IMR-90 (cell line): ENCODE measurements at regions not wholly inside any gene's neighbourhood (a gene's known extent, or its start where the extent isn't known, plus 50 kb on each side); places are given as distances from the start of the nearest gene placed in this dataset.

Experiments used
- ATAC-seq: fragments of 200-7000 bp; cut with Tn5 transposase; 2 replicates; pipeline ENCODE4 v1.9.1; 2020; ENCODE audit warnings: low read depth, mild to moderate bottlenecking, moderate library complexity
- BruUV-seq: library from RNA; stranded (reverse); fragments of 400-500 nt; replicated peaks from 2 replicates; lab custom pipeline; 2021; lab: Mats Ljungman, UMichigan
- CTCF ChIA-PET: fragments of 300-600 bp; formaldehyde crosslinking; extraction: SDS; loops from one replicate; lab custom pipeline; 2021; ENCODE audit warnings: antibody characterized with exemption; lab: Yijun Ruan, JAX
- POLR2A ChIA-PET: fragments of 300-600 bp; sonication (Branson Sonifier 250); formaldehyde crosslinking; loops from one replicate; lab custom pipeline; 2022; ENCODE audit warnings: antibody characterized with exemption; ENCODE audit not compliant: unreplicated experiment; lab: Charles Lee
- DNase-seq: peaks from one replicate; pipeline ENCODE4 v3.0.0; 2013
- H2AFZ ChIP-seq: replicated peaks from 2 replicates; pipeline ENCODE3; 2013; ENCODE audit warnings: low read length, mild to moderate bottlenecking; ENCODE audit not compliant: poor library complexity
- H2AK5ac ChIP-seq: 2 replicates; pipeline ENCODE4 v1.6.1; 2013; ENCODE audit warnings: low read depth, low read length, inconsistent platforms
- H2AK9ac ChIP-seq: replicated peaks from 2 replicates; pipeline ENCODE3; 2013; ENCODE audit warnings: mild to moderate bottlenecking, low read depth, low read length, moderate library complexity; ENCODE audit not compliant: poor library complexity
- H2BK120ac ChIP-seq: 2 replicates; pipeline ENCODE4 v1.6.1; 2013; ENCODE audit warnings: low read depth, low read length, inconsistent platforms
- H2BK15ac ChIP-seq: 3 replicates; pipeline ENCODE4 v1.6.1; 2013; ENCODE audit warnings: low read depth, low read length, inconsistent platforms
- H2BK20ac ChIP-seq: 2 replicates; pipeline ENCODE4 v1.6.1; 2013; ENCODE audit warnings: low read depth, mild to moderate bottlenecking, inconsistent platforms, low read length, moderate library complexity
- H2BK5ac ChIP-seq: 2 replicates; pipeline ENCODE4 v1.6.1; 2013; ENCODE audit warnings: mild to moderate bottlenecking, low read depth, low read length, inconsistent platforms; ENCODE audit not compliant: poor library complexity, severe bottlenecking
- H3K14ac ChIP-seq: replicated peaks from 2 replicates; pipeline ENCODE4 v1.6.1; 2013; ENCODE audit warnings: low read depth, low read length, inconsistent platforms
- H3K18ac ChIP-seq: 2 replicates; pipeline ENCODE4 v1.6.1; 2013; ENCODE audit warnings: low read depth, low read length, control low read depth
- H3K23ac ChIP-seq: 2 replicates; pipeline ENCODE4 v1.6.1; 2013; ENCODE audit warnings: low read depth, low read length, inconsistent platforms
- H3K27ac ChIP-seq: 2 replicates; pipeline ENCODE4 v1.5.1; 2013; ENCODE audit warnings: mild to moderate bottlenecking, control low read depth, low read length; ENCODE audit not compliant: insufficient read depth
- H3K27me3 ChIP-seq: 2 replicates; pipeline ENCODE4 v1.6.1; 2013; ENCODE audit warnings: low read length; ENCODE audit not compliant: control insufficient read depth, insufficient read depth
- H3K36me3 ChIP-seq: 2 replicates; pipeline ENCODE4 v1.6.1; 2013; ENCODE audit warnings: low read length, mixed read lengths; ENCODE audit not compliant: control insufficient read depth, insufficient read depth
- H3K4ac ChIP-seq: 2 replicates; pipeline ENCODE4 v1.6.1; 2013; ENCODE audit warnings: low read depth, low read length, inconsistent platforms
- H3K4me1 ChIP-seq: 2 replicates; pipeline ENCODE4 v1.6.1; 2013; ENCODE audit warnings: low read length, mixed read lengths; ENCODE audit not compliant: control insufficient read depth, insufficient read depth
- H3K4me2 ChIP-seq: 2 replicates; pipeline ENCODE4 v1.6.1; 2013; ENCODE audit warnings: low read depth, mild to moderate bottlenecking, control low read depth, low read length, moderate library complexity
- H3K4me3 ChIP-seq: 2 replicates; pipeline ENCODE4 v1.5.1; 2013; ENCODE audit warnings: low read depth, mild to moderate bottlenecking, control low read depth, low read length, moderate library complexity; ENCODE audit not compliant: insufficient read depth
- H3K56ac ChIP-seq: 2 replicates; pipeline ENCODE4 v1.6.1; 2013; ENCODE audit warnings: low read length, inconsistent platforms; ENCODE audit not compliant: insufficient read depth; ENCODE audit errors: extremely low read depth
- H3K79me1 ChIP-seq, 2 experiments: 2 replicates each; pipeline ENCODE4 v1.6.1; 2013; ENCODE audit warnings: low read length in 2 of 2, inconsistent platforms in 1 of 2, low read depth in 1 of 2
- H3K9ac ChIP-seq: 2 replicates; pipeline ENCODE4 v1.6.1; 2013; ENCODE audit warnings: low read depth, low read length, control low read depth
- H3K9me1 ChIP-seq: 2 replicates; pipeline ENCODE4 v1.6.1; 2013; ENCODE audit warnings: low read length, inconsistent platforms; ENCODE audit not compliant: insufficient read depth
- H3K9me3 ChIP-seq: 2 replicates; pipeline ENCODE4 v1.6.1; 2013; ENCODE audit warnings: low read length; ENCODE audit not compliant: control insufficient read depth, insufficient read depth
- H4K20me1 ChIP-seq: 2 replicates; pipeline ENCODE4 v1.6.1; 2013; ENCODE audit warnings: low read length, inconsistent platforms; ENCODE audit not compliant: insufficient read depth
- H4K5ac ChIP-seq: 2 replicates; pipeline ENCODE4 v1.6.1; 2013; ENCODE audit warnings: mild to moderate bottlenecking, low read depth, low read length, control low read depth
- H4K8ac ChIP-seq, 2 experiments: 2 replicates each; pipeline ENCODE4 v1.6.1; 2013; ENCODE audit warnings: low read depth in 2 of 2, low read length in 2 of 2, control low read depth in 1 of 2, inconsistent platforms in 1 of 2
- H4K91ac ChIP-seq: 2 replicates; pipeline ENCODE4 v1.6.1; 2013; ENCODE audit warnings: low read depth, low read length, inconsistent platforms; ENCODE audit not compliant: insufficient read depth
- CHD1 ChIP-seq: IDR thresholded peaks from 2 replicates; pipeline ENCODE4 v1.6.1; 2012; ENCODE audit warnings: low read depth, low read length, improper control_type of control experiment
- FOS ChIP-seq: fragments of 150-350 bp; IDR thresholded peaks from 2 replicates; pipeline ENCODE4 v1.6.1; 2016; ENCODE audit warnings: low read depth, low read length
- MAFK ChIP-seq: IDR thresholded peaks from 2 replicates; pipeline ENCODE4 v1.6.1; 2012; ENCODE audit warnings: low read depth, low read length, improper control_type of control experiment
- MXI1 ChIP-seq: IDR thresholded peaks from 2 replicates; pipeline ENCODE4 v1.6.1; 2012; ENCODE audit warnings: low read depth, mild to moderate bottlenecking, low read length, moderate library complexity, borderline replicate concordance
- POLR2A ChIP-seq: IDR thresholded peaks from 2 replicates; pipeline ENCODE4 v1.6.1; 2012; ENCODE audit warnings: mild to moderate bottlenecking, low read depth, low read length
- RAD21 ChIP-seq: IDR thresholded peaks from 2 replicates; pipeline ENCODE4 v1.6.1; 2012; ENCODE audit warnings: low read length, improper control_type of control experiment
- RFX5 ChIP-seq: IDR thresholded peaks from 2 replicates; pipeline ENCODE4 v1.8.0; 2012; ENCODE audit warnings: low read depth, mild to moderate bottlenecking, low read length, moderate library complexity
- USF2 ChIP-seq: fragments of 150-350 bp; IDR thresholded peaks from 2 replicates; pipeline ENCODE4 v1.6.1; 2017; ENCODE audit warnings: mild to moderate bottlenecking, antibody characterized with exemption, low read length, low read depth
- WGBS, 2 experiments: methylation state at CpG; one replicate each; pipeline versions ENCODE4 v1.1.5 to v1.1.7; 2013; ENCODE audit warnings: missing lambda C conversion rate in 2 of 2; ENCODE audit not compliant: insufficient read length in 1 of 2; ENCODE audit errors: extremely low coverage in 2 of 2; 5-methylcytosine and 5-hydroxymethylcytosine counted together
- dilution Hi-C: fragments of 300-500 bp; cut with HindIII; formaldehyde crosslinking; loops from one replicate; pipeline ENCODE4 v1.14.3; 2018; ENCODE audit warnings: low sequenced_read_pairs; ENCODE audit not compliant: unreplicated experiment
- in situ Hi-C: fragments of 300-500 bp; cut with MboI; formaldehyde crosslinking; loops from 3 replicates; pipeline ENCODE4 v1.14.3; 2019; ENCODE audit warnings: low sequenced_read_pairs, inconsistent platforms, mixed read lengths
- intact Hi-C: fragments of 100-400 bp; cut with micrococcal nuclease; formaldehyde crosslinking; loops from 2 replicates; pipeline ENCODE4 v1.10.0; 2022
- TF ChIP-seq, protein P1 (sequence below): conservative IDR thresholded peaks from 2 replicates; pipeline ENCODE4 v1.5.1; 2012; ENCODE audit warnings: mild to moderate bottlenecking, low read depth, low read length, improper control_type of control experiment
- TF ChIP-seq, protein P2 (sequence below): fragments of 150-350 bp; IDR thresholded peaks from 2 replicates; pipeline ENCODE4 v1.6.1; 2016; ENCODE audit warnings: low read depth, mild to moderate bottlenecking, low read length, moderate library complexity, borderline replicate concordance

GRCh38 chr22:45087802-45088201 lies 75.9 kb upstream of the NUP50 start:
- ChIA-PET POLR2A (no interaction called here), CTCF (no interaction called here)
- DNase-seq (no peak), ATAC-seq (no peak)
- WGBS, 2 experiments, result no CpG with 5 or more reads among the region's 5 CpGs
- Histone ChIP-seq H3K27ac (no peak overlapping the region), H2AFZ (no peak overlapping the region), H2AK9ac (no peak overlapping the region), H2BK20ac (no peak overlapping the region), H3K14ac (no peak overlapping the region), H2BK120ac (no peak overlapping the region), H2AK5ac (no peak overlapping the region), H3K9ac (no peak overlapping the region), H3K9me1 (peaks cover 5% of the 10 kb centered on the region; the same call in 1 of the 2 replicates), H3K4me2 (no peak overlapping the region), H3K36me3 (no peaks in the 10 kb centered on the region), H4K8ac (no peak overlapping the region), H3K56ac (no peak overlapping the region), H3K9me3 (peaks cover 6% of the 10 kb centered on the region), H3K18ac (no peak overlapping the region), H3K4me1 (peaks cover 5% of the 10 kb centered on the region), H3K4ac (no peak overlapping the region), H3K4me3 (no peak overlapping the region), H2BK5ac (no peak overlapping the region), H2BK15ac (no peak overlapping the region), H4K20me1 (peaks cover 8% of the 10 kb centered on the region; the same call in 1 of the 2 replicates), H3K23ac (no peak overlapping the region), H3K79me1 (no peaks in the 10 kb centered on the region), H4K91ac (no peak overlapping the region), H4K5ac (no peak overlapping the region), H3K27me3 (peaks cover 28% of the 10 kb centered on the region)
- intact Hi-C loops, result no loop called here
- dilution Hi-C loops, result no loop called here
- in situ Hi-C loops, result no loop called here
- no TSS peak for BruUV-seq
- no peak for TF ChIP-seq RFX5
- TF ChIP-seq POLR2A, result no peak
- TF ChIP-seq CHD1, result no peak
- no peak for TF ChIP-seq FOS
- TF ChIP-seq, protein P1, sequence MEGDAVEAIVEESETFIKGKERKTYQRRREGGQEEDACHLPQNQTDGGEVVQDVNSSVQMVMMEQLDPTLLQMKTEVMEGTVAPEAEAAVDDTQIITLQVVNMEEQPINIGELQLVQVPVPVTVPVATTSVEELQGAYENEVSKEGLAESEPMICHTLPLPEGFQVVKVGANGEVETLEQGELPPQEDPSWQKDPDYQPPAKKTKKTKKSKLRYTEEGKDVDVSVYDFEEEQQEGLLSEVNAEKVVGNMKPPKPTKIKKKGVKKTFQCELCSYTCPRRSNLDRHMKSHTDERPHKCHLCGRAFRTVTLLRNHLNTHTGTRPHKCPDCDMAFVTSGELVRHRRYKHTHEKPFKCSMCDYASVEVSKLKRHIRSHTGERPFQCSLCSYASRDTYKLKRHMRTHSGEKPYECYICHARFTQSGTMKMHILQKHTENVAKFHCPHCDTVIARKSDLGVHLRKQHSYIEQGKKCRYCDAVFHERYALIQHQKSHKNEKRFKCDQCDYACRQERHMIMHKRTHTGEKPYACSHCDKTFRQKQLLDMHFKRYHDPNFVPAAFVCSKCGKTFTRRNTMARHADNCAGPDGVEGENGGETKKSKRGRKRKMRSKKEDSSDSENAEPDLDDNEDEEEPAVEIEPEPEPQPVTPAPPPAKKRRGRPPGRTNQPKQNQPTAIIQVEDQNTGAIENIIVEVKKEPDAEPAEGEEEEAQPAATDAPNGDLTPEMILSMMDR, result no peak
- no peak for TF ChIP-seq USF2
- TF ChIP-seq MAFK, result no peak
- TF ChIP-seq MXI1, result no peak
- TF ChIP-seq, protein P2, sequence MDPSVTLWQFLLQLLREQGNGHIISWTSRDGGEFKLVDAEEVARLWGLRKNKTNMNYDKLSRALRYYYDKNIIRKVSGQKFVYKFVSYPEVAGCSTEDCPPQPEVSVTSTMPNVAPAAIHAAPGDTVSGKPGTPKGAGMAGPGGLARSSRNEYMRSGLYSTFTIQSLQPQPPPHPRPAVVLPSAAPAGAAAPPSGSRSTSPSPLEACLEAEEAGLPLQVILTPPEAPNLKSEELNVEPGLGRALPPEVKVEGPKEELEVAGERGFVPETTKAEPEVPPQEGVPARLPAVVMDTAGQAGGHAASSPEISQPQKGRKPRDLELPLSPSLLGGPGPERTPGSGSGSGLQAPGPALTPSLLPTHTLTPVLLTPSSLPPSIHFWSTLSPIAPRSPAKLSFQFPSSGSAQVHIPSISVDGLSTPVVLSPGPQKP, result no peak
- TF ChIP-seq RAD21, result no peak
